ENCODE measurements at regions not wholly inside any gene's neighbourhood (a gene's known extent, or its start where the extent isn't known, plus 50 kb on each side); places are given as distances from the start of the nearest gene placed in this dataset.
"Not testable (repeated sequence)": the region's sequence is repeated elsewhere in the genome, so short reads cannot be mapped to it uniquely, and the experiment has no call there.

DNA sequence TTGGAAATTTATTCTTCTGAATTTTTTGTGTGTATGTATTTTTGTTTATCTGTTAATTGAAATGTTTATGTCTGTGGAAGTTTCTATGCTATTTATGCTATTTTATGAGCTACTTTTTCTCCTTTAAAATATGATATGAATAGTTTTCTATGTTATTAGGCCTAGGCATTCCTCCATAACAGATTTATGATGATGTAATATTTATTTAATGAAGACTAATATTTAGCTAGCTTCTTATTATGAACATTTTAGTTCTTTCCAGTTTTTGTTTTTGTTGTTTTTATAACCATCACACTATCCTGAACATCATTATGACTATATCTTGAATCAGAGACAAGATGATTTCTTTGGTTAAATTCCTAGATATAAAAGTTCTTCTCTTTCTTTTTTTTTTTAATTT, 70.7 kb downstream of the P2RY1 start:
- DNase-seq, result no peak
- TF ChIP-seq, protein P1, sequence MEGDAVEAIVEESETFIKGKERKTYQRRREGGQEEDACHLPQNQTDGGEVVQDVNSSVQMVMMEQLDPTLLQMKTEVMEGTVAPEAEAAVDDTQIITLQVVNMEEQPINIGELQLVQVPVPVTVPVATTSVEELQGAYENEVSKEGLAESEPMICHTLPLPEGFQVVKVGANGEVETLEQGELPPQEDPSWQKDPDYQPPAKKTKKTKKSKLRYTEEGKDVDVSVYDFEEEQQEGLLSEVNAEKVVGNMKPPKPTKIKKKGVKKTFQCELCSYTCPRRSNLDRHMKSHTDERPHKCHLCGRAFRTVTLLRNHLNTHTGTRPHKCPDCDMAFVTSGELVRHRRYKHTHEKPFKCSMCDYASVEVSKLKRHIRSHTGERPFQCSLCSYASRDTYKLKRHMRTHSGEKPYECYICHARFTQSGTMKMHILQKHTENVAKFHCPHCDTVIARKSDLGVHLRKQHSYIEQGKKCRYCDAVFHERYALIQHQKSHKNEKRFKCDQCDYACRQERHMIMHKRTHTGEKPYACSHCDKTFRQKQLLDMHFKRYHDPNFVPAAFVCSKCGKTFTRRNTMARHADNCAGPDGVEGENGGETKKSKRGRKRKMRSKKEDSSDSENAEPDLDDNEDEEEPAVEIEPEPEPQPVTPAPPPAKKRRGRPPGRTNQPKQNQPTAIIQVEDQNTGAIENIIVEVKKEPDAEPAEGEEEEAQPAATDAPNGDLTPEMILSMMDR (IDR thresholded peaks at IDR 0.05; ENCODE audit: borderline replicate concordance), result no peak

DNA sequence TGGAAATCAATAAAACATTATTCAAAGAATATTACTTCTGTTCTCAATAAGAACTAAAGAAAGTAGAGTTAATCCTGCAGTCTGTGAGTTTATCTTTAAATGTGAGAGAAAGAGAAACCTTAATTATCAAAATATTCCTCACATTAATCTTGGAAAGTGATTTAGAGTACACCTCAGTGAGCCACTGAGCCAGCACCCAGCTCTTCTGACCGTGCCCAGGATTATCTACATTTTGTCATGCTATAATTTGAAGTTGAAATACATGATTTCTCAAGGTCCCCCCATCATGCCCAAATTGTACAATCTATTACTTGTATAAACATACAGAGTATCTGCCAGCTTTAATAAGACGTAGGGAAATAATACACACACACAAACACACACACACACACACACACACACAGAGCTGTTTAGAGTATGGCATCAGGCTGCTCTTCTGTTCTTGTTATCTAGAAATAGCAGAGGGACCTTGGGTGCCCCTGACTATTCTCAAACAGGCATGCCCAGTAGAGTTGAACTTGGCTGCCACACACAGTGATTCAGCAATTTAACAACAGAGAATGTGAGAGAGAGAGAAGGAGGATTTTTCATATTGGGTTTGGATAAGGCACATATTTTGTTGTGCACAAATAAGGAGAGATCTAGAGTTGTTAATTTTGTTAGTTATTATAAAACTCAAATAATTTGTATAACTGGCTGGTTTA, 74.4 kb downstream of the P2RY1 start:
- H3K27ac ChIP-seq (replicated peaks), result peak overlapping the region; percentile 41

More for the DNA sequence above, 70.7 kb downstream of the P2RY1 start:
- H3K9me3 ChIP-seq (replicated peaks), result no peaks in the 10 kb centered on the region
- H3K27me3 ChIP-seq (ENCODE audit: low read depth), result no peaks in the 10 kb centered on the region
- H3K36me3 ChIP-seq, result no peaks in the 10 kb centered on the region
- intact Hi-C loops (cut with micrococcal nuclease), result no loop called here
- no peak overlapping the region for H3K4me3 ChIP-seq
- H3K4me1 ChIP-seq, result peaks cover 13% of the 10 kb centered on the region
- no peak overlapping the region for H3K27ac ChIP-seq (replicated peaks)

DNA sequence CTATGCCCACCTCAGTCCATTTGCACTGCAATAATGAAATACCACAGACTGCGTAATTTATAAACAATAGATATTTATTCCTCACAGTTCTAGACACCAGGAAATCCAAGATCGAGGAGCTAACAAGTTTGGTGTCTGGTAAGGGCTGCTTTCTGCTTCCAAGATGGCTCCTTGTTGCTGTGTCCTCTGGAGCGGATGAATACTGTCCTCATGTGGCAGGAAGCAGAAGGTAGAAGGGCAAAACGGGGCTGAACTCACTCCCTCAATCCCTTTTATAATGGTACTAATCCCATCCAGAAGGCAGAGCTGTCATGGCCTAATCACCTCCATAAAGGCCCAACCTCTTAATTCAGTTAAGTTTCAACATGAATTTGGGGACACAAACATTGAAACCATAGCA, 75.3 kb downstream of the P2RY1 start:
- intact Hi-C loops (cut with micrococcal nuclease), result no loop called here
- H3K27me3 ChIP-seq (ENCODE audit: low read depth), result no peaks in the 10 kb centered on the region
- peak overlapping the region; percentile 41 for H3K27ac ChIP-seq (replicated peaks)
- H3K36me3 ChIP-seq, result no peaks in the 10 kb centered on the region
- H3K4me1 ChIP-seq, result peaks cover 13% of the 10 kb centered on the region
- H3K9me3 ChIP-seq (replicated peaks), result no peaks in the 10 kb centered on the region
- no peak for DNase-seq
- TF ChIP-seq, protein P1 (IDR thresholded peaks at IDR 0.05; ENCODE audit: borderline replicate concordance), result no peak
- no peak overlapping the region for H3K4me3 ChIP-seq

More for the DNA sequence above, 74.4 kb downstream of the P2RY1 start:
- TF ChIP-seq, protein P1 (IDR thresholded peaks at IDR 0.05; ENCODE audit: borderline replicate concordance), result no peak
- H3K4me1 ChIP-seq, result peaks cover 13% of the 10 kb centered on the region
- no peaks in the 10 kb centered on the region for H3K36me3 ChIP-seq
- no peaks in the 10 kb centered on the region for H3K27me3 ChIP-seq (ENCODE audit: low read depth)
- no peak overlapping the region for H3K4me3 ChIP-seq
- no peak for DNase-seq
- no peaks in the 10 kb centered on the region for H3K9me3 ChIP-seq (replicated peaks)
- intact Hi-C loops (cut with micrococcal nuclease), result no loop called here

DNA sequence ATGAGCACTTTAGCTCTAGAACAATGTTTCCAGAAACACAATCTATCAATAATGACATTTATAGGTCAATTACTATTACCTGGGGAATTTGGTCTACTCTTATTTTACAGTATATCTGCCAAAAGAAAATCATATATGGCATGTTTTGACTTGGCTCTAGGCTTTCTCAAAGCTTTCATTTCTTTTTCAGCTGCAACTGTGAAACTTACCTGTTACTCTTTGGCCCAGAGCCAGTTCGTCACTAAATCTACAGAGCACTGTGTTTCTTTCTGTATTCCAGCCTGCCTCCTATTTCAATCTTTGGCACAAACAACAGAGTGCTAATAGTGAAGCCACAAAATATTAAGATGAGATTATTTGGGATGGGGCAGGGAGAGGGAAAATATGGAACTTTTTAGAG, 76.0 kb downstream of the P2RY1 start:
- TF ChIP-seq, protein P1 (IDR thresholded peaks at IDR 0.05; ENCODE audit: borderline replicate concordance), result no peak
- Histone ChIP-seq H3K27ac (replicated peaks) (no peak overlapping the region), H3K4me1 (peaks cover 13% of the 10 kb centered on the region), H3K9me3 (replicated peaks) (no peaks in the 10 kb centered on the region), H3K27me3 (ENCODE audit: low read depth) (no peaks in the 10 kb centered on the region), H3K36me3 (no peaks in the 10 kb centered on the region), H3K4me3 (no peak overlapping the region)
- no peak for DNase-seq
- intact Hi-C loops (cut with micrococcal nuclease), result no loop called here

DNA sequence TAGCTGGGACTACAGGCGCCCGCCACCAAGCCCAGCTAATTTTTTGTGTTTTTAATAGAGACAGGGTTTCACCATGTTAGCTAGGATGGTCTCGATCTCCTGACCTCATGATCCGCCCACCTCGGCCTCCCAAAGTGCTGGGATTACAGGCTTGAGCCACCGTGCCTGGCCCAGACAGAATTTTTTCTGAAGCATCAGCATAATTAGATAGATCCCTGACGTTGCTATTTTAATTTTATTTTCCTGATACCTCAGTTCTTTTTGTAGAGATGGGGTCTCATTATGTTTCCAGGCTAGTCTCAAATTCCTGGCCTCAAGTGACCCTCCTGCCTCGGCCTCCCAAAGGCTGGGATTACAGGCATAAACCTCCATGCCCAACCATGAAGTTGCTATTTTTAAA, 79.8 kb downstream of the P2RY1 start:
- intact Hi-C loops (cut with micrococcal nuclease); H3K9me3 ChIP-seq (replicated peaks); H3K36me3 ChIP-seq; DNase-seq; H3K27ac ChIP-seq (replicated peaks); H3K27me3 ChIP-seq (ENCODE audit: low read depth); H3K4me3 ChIP-seq; H3K4me1 ChIP-seq: not testable (repeated sequence)

DNA sequence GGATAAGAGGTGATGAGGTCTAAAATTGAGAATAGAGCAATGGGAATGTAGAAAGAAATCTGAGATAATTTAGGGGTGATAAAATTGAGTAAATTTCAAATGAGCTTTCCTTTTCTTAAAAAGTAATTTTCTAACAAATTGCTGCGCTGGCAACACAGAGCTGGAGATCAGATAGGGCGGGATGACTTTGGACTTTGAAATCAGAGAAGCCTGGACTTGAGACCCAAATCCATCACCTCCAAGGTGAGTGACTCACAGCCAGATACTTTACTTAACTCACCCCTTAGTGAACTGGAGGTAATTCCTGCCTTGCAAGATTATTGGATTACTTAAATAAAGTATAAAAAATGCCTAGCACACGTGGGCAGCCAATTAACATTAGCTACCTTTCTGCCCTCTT, 80.8 kb downstream of the P2RY1 start:
- Histone ChIP-seq H3K27ac (replicated peaks) (no peak overlapping the region), H3K4me1 (no peaks in the 10 kb centered on the region), H3K36me3 (no peaks in the 10 kb centered on the region), H3K27me3 (ENCODE audit: low read depth) (no peaks in the 10 kb centered on the region), H3K4me3 (no peak overlapping the region), H3K9me3 (replicated peaks) (no peaks in the 10 kb centered on the region)
- intact Hi-C loops (cut with micrococcal nuclease), result no loop called here
- DNase-seq, result no peak
- TF ChIP-seq, protein P1 (IDR thresholded peaks at IDR 0.05; ENCODE audit: borderline replicate concordance), result no peak

All from left ventricle myocardium inferior (tissue), 1 donor.